ENCODE measurements at regions not wholly inside any gene's neighbourhood (a gene's known extent, or its start where the extent isn't known, plus 50 kb on each side); places are given as distances from the start of the nearest gene placed in this dataset.

DNA sequence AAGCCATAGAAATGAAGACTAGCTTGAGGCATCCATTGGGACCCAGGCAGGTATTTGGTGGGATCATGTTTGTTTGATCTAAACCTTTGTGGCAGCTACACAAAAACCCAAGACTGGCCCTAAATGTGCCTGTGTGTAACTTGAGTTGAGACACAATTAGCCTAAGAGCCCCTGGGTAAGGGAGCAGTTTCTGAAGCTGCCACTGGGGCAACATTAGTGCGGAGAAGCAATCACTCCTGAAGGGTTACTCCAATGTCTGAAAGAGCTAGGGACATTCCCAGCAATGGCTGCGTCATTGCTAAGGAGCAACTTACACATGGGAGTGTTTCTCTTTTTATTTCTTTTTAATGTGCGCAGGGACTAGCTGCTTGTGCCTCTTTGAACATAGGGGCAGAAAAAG lies 67.9 kb upstream of the EEF1E1 start:
- TF ChIP-seq CTCF (IDR thresholded peaks at IDR 0.05; ENCODE audit: low read depth, low read length): no peak
- TF ChIP-seq EZH2phosphoT487 (IDR thresholded peaks at IDR 0.05; ENCODE audit: low read depth): no peak

Data from OCI-LY3 (cell line).